MM.1S (cell line): ENCODE measurements at regions not wholly inside any gene's neighbourhood (a gene's known extent, or its start where the extent isn't known, plus 50 kb on each side); places are given as distances from the start of the nearest gene placed in this dataset.

ENCODE experiments used
- DNase-seq: peaks from one replicate; pipeline ENCODE4 v3.0.0-alpha.2; 2015
- H2AFZ ChIP-seq: fragments of 300-600 bp; sonication (generic); 2 replicates; pipeline ENCODE4 v1.6.0; 2016; ENCODE audit warnings: antibody characterized with exemption, low read length
- H3F3A ChIP-seq: fragments of 300-600 bp; sonication (generic); 2 replicates; pipeline ENCODE4 v1.6.1; 2016; ENCODE audit warnings: mild to moderate bottlenecking, antibody characterized with exemption, low read length, moderate library complexity, mixed read lengths; ENCODE audit not compliant: insufficient read depth
- H3K27ac ChIP-seq: fragments of 300-600 bp; sonication (generic); 2 replicates; pipeline ENCODE4 v1.5.1; 2016; ENCODE audit warnings: mild to moderate bottlenecking, low read length
- H3K27me3 ChIP-seq: fragments of 300-600 bp; sonication (generic); replicated peaks from 2 replicates; pipeline ENCODE4 v1.6.0; 2016; ENCODE audit warnings: low read length; ENCODE audit not compliant: insufficient read depth
- H3K36me3 ChIP-seq: fragments of 300-600 bp; sonication (generic); replicated peaks from 2 replicates; pipeline ENCODE4 v1.6.1; 2016; ENCODE audit warnings: mild to moderate bottlenecking, low read length, mixed read lengths; ENCODE audit not compliant: insufficient read depth
- H3K4me1 ChIP-seq: fragments of 300-600 bp; sonication (generic); 2 replicates; pipeline ENCODE4 v1.6.1; 2016; ENCODE audit warnings: low read length, mixed read lengths
- H3K4me2 ChIP-seq: fragments of 300-600 bp; sonication (generic); 2 replicates; pipeline ENCODE4 v1.6.0; 2016; ENCODE audit warnings: low read depth, low read length
- H3K4me3 ChIP-seq: fragments of 300-600 bp; sonication (generic); 2 replicates; pipeline ENCODE4 v1.5.1; 2016; ENCODE audit warnings: low read length, mixed read lengths
- H3K79me2 ChIP-seq: fragments of 300-600 bp; sonication (generic); 2 replicates; pipeline ENCODE4 v1.6.1; 2016; ENCODE audit warnings: mixed run types, low read length, mixed read lengths
- H3K9ac ChIP-seq: fragments of 300-600 bp; sonication (generic); 2 replicates; pipeline ENCODE4 v1.6.1; 2016; ENCODE audit warnings: low read length, mixed read lengths
- H3K9me2 ChIP-seq: fragments of 300-600 bp; sonication (generic); replicated peaks from 2 replicates; pipeline ENCODE4 v1.6.1; 2016; ENCODE audit warnings: mild to moderate bottlenecking, low read length, mixed read lengths; ENCODE audit not compliant: insufficient read depth
- H3K9me3 ChIP-seq: fragments of 300-600 bp; sonication (generic); replicated peaks from 2 replicates; pipeline ENCODE4 v1.6.1; 2016; ENCODE audit warnings: mild to moderate bottlenecking, low read length, mixed read lengths; ENCODE audit not compliant: insufficient read depth
- H4K20me1 ChIP-seq: fragments of 300-600 bp; sonication (generic); 2 replicates; pipeline ENCODE4 v1.6.1; 2016; ENCODE audit warnings: mild to moderate bottlenecking, low read length, moderate library complexity, mixed read lengths; ENCODE audit not compliant: insufficient read depth
- EZH2 ChIP-seq: fragments of 300-600 bp; sonication (generic); optimal IDR thresholded peaks from 2 replicates; pipeline ENCODE3; 2017; ENCODE audit warnings: low read depth, mild to moderate bottlenecking, antibody characterized with exemption, low read length, mixed read lengths
- EZH2phosphoT487 ChIP-seq: fragments of 300-600 bp; sonication (generic); IDR thresholded peaks from 2 replicates; pipeline ENCODE4 v1.6.1; 2018; ENCODE audit warnings: antibody characterized with exemption, low read length
- TF ChIP-seq, protein P1 (sequence below): fragments of 300-600 bp; sonication (generic); IDR thresholded peaks from 2 replicates; pipeline ENCODE4 v1.5.1; 2016; ENCODE audit warnings: antibody characterized with exemption, low read length, mixed read lengths

DNA sequence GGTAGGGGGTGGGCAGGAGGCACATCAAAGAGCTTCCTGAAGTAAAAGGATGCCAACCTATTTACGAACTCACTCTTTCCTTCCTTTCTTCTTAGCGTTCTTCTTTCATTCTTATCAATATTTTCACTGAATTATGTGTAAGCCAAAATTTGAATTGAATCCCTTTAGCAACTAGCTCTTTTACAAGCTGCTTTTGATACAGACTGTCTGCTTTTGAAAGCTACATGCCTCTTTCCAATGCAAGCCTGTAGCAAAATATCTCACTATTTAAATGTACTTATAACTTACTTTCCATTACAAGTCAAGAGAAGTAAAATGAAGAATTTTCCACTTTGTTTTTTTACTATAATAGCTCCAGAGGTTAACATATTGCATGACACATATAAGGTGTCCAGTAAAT is 186.6 kb downstream of the NXPE2 start:
- Histone ChIP-seq H3K4me2 (no peak overlapping the region), H3K9ac (no peak overlapping the region), H3K4me1 (no peaks in the 10 kb centered on the region), H3K27me3 (no peaks in the 10 kb centered on the region), H3K27ac (no peak overlapping the region), H3F3A (no peaks in the 10 kb centered on the region), H3K79me2 (no peaks in the 10 kb centered on the region), H2AFZ (no peak overlapping the region), H3K9me3 (no peaks in the 10 kb centered on the region), H3K9me2 (no peaks in the 10 kb centered on the region), H3K36me3 (no peaks in the 10 kb centered on the region), H3K4me3 (no peak overlapping the region), H4K20me1 (no peaks in the 10 kb centered on the region)
- TF ChIP-seq EZH2phosphoT487 (no peak), EZH2 (no peak)
- TF ChIP-seq, protein P1, sequence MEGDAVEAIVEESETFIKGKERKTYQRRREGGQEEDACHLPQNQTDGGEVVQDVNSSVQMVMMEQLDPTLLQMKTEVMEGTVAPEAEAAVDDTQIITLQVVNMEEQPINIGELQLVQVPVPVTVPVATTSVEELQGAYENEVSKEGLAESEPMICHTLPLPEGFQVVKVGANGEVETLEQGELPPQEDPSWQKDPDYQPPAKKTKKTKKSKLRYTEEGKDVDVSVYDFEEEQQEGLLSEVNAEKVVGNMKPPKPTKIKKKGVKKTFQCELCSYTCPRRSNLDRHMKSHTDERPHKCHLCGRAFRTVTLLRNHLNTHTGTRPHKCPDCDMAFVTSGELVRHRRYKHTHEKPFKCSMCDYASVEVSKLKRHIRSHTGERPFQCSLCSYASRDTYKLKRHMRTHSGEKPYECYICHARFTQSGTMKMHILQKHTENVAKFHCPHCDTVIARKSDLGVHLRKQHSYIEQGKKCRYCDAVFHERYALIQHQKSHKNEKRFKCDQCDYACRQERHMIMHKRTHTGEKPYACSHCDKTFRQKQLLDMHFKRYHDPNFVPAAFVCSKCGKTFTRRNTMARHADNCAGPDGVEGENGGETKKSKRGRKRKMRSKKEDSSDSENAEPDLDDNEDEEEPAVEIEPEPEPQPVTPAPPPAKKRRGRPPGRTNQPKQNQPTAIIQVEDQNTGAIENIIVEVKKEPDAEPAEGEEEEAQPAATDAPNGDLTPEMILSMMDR, result no peak
- no peak for DNase-seq

DNA sequence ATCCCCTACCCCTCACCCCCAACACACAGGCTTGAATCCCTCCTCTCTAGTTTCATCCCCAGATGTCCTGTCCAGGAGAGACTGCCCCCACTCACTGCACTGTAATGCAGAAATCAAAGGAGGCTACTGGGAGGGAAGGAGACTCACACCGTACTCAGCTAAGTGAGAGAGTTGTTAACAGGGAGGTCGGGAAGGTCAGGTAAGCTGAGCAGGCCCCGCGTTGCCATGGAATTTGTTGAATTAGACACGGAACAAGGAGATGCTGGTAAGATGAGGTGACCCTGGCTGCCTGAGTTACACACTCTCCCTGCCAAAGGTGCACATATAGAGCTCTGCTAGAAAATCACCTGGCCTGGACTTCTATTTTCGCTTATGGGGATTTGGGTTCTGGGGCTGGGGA is 197.9 kb downstream of the NXPE2 start:
- no peaks in the 10 kb centered on the region for H3F3A ChIP-seq
- no peaks in the 10 kb centered on the region for H4K20me1 ChIP-seq
- no peaks in the 10 kb centered on the region for H3K79me2 ChIP-seq
- no peak overlapping the region for H3K27ac ChIP-seq
- H3K9ac ChIP-seq, result no peak overlapping the region
- no peak overlapping the region for H2AFZ ChIP-seq
- TF ChIP-seq, protein P1, result no peak
- TF ChIP-seq EZH2phosphoT487, result no peak
- no peaks in the 10 kb centered on the region for H3K9me2 ChIP-seq
- H3K27me3 ChIP-seq, result no peaks in the 10 kb centered on the region
- DNase-seq, result no peak
- H3K4me3 ChIP-seq, result no peak overlapping the region
- H3K4me2 ChIP-seq, result no peak overlapping the region
- no peaks in the 10 kb centered on the region for H3K9me3 ChIP-seq
- no peaks in the 10 kb centered on the region for H3K4me1 ChIP-seq
- H3K36me3 ChIP-seq, result no peaks in the 10 kb centered on the region

DNA sequence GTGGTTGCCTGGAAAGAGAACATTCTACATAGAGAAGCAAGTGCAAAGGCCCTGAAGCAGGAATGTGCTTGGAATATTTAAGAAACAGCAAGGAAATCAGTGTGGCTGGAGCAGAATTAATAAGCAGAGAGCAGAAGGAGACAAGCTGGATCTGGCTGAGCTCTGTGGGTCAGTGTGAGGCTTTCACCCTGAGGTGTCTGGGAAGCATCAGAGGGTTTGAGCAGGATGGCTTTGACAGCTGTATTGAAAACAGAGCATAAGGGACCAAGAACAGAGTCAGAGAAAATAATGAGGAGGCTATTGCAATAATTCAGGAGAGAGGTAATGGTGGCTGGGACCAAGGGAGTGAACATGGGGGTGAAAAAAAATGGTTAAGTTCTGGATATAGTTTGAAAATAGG is 199.6 kb downstream of the NXPE2 start:
- H3K9me2 ChIP-seq, result no peaks in the 10 kb centered on the region
- no peak overlapping the region for H2AFZ ChIP-seq
- no peaks in the 10 kb centered on the region for H3K4me1 ChIP-seq
- H3K27ac ChIP-seq, result no peak overlapping the region
- no peak overlapping the region for H3K9ac ChIP-seq
- H3K4me3 ChIP-seq, result no peak overlapping the region
- TF ChIP-seq EZH2 (no peak), EZH2phosphoT487 (no peak)
- TF ChIP-seq, protein P1, result no peak
- H3K9me3 ChIP-seq, result no peaks in the 10 kb centered on the region
- no peaks in the 10 kb centered on the region for H3K79me2 ChIP-seq
- H3K27me3 ChIP-seq, result no peaks in the 10 kb centered on the region
- H3K36me3 ChIP-seq, result no peaks in the 10 kb centered on the region
- no peaks in the 10 kb centered on the region for H4K20me1 ChIP-seq
- no peaks in the 10 kb centered on the region for H3F3A ChIP-seq
- H3K4me2 ChIP-seq, result no peak overlapping the region
- DNase-seq, result no peak
